A549 (cell line): ENCODE measurements at regions not wholly inside any gene's neighbourhood (a gene's known extent, or its start where the extent isn't known, plus 50 kb on each side); places are given as distances from the start of the nearest gene placed in this dataset.

Experiments
- ATAC-seq, 2 experiments: fragments of 200-7000 bp in 1 of 2; fragments of >200 bp in 1 of 2; cut with Nextera tagmentation in 1 of 2; cut with Tn5 transposase in 1 of 2; 3 replicates each; pipeline versions ENCODE4 v1.8.0 to v1.9.1; 2018 to 2020; ENCODE audit warnings: mild to moderate bottlenecking in 1 of 2, moderate library complexity in 1 of 2
- CTCF ChIA-PET: fragments of 300-600 bp; sonication (Branson Sonifier 250); formaldehyde crosslinking; extraction: SDS; loops from one replicate; lab custom pipeline; 2021; ENCODE audit warnings: antibody characterized with exemption, inconsistent platforms; lab: Yijun Ruan, JAX
- POLR2A ChIA-PET: fragments of 350-600 bp; formaldehyde crosslinking; extraction: SDS; loops from one replicate; lab custom pipeline; 2021; ENCODE audit warnings: antibody characterized with exemption, inconsistent platforms; lab: Yijun Ruan, JAX
- DNase-seq, 2 experiments: peaks; one replicate each; pipeline versions ENCODE4 v3.0.0 to v3.0.0-alpha.2; 2011 to 2016; ENCODE audit warnings: low read depth in 1 of 2, low spot score in 1 of 2
- FAIRE-seq: peaks from 2 replicates; lab custom pipeline; 2011; peaks lifted over from hg19 to GRCh38; lab: Jason Lieb, UNC
- H3K27ac ChIP-seq, 2 experiments: fragments of >200 bp; sonication (Bioruptor Twin); formaldehyde crosslinking; 3 replicates each; pipeline ENCODE4 v1.5.1; 2016 to 2017
- H3K4me1 ChIP-seq: fragments of >200 bp; sonication (Bioruptor Twin); formaldehyde crosslinking; 3 replicates; pipeline ENCODE4 v1.6.1; 2016
- H3K4me2 ChIP-seq: fragments of >200 bp; sonication (Bioruptor Twin); formaldehyde crosslinking; 3 replicates; pipeline ENCODE4 v1.6.1; 2016
- H3K4me3 ChIP-seq: fragments of >200 bp; sonication (Bioruptor Twin); formaldehyde crosslinking; 3 replicates; pipeline ENCODE4 v1.5.1; 2016
- H3K9me3 ChIP-seq: fragments of >200 bp; sonication (Bioruptor Twin); formaldehyde crosslinking; 3 replicates; pipeline ENCODE4 v1.6.1; 2016
- BHLHE40 ChIP-seq: IDR thresholded peaks from 2 replicates; pipeline ENCODE4 v1.6.1; 2012; ENCODE audit warnings: low read depth, low read length, inconsistent platforms
- CBX2 ChIP-seq: fragments of 200-600 bp; sonication (generic); IDR thresholded peaks from 2 replicates; pipeline ENCODE4 v1.6.1; 2016; ENCODE audit warnings: low read depth, mild to moderate bottlenecking, borderline replicate concordance
- CBX8 ChIP-seq: fragments of 200-600 bp; sonication (generic); IDR thresholded peaks from 2 replicates; pipeline ENCODE4 v1.6.1; 2016
- CEBPB ChIP-seq, 2 experiments: fragments of >200 bp in 1 of 2; sonication (Bioruptor Twin) in 1 of 2; formaldehyde crosslinking in 1 of 2; IDR thresholded peaks; 2 replicates each; pipeline ENCODE4 v1.6.1; 2012 to 2016
- EHMT2 ChIP-seq: fragments of 200-600 bp; sonication (generic); IDR thresholded peaks from 2 replicates; pipeline ENCODE4 v1.6.1; 2016; ENCODE audit warnings: antibody characterized with exemption, low read depth, mild to moderate bottlenecking, moderate library complexity
- EP300 ChIP-seq, 2 experiments: fragments of >200 bp; sonication (Bioruptor Twin); formaldehyde crosslinking; IDR thresholded peaks; 2 replicates in 1 of 2; 3 replicates in 1 of 2; pipeline ENCODE4 v1.6.1; 2016 to 2017
- FOSL2 ChIP-seq, 2 experiments: fragments of 450-650 bp in 1 of 2; fragments of >200 bp in 1 of 2; sonication (Bioruptor Twin) in 1 of 2; formaldehyde crosslinking; IDR thresholded peaks; 2 replicates each; pipeline versions ENCODE4 v1.5.0 to v1.6.1; 2016 to 2020; ENCODE audit warnings: mild to moderate bottlenecking in 1 of 2, moderate library complexity in 1 of 2
- GATA3 ChIP-seq: IDR thresholded peaks from 2 replicates; pipeline ENCODE4 v1.6.1; 2012; ENCODE audit warnings: borderline replicate concordance
- HDAC2 ChIP-seq: fragments of 200-600 bp; sonication (generic); IDR thresholded peaks from 2 replicates; pipeline ENCODE4 v1.6.1; 2016
- HOXA7 ChIP-seq: fragments of 250-450 bp; sonication (Bioruptor Pico); IDR thresholded peaks from 2 replicates; pipeline ENCODE4 v1.5.0; 2020; ENCODE audit warnings: mild to moderate bottlenecking, moderate library complexity
- HOXB13 ChIP-seq: fragments of 250-450 bp; sonication (Bioruptor Pico); IDR thresholded peaks from 2 replicates; pipeline ENCODE4 v1.5.0; 2020; ENCODE audit warnings: low read depth, mild to moderate bottlenecking, moderate library complexity
- JUN ChIP-seq, 2 experiments: fragments of >200 bp; sonication (Bioruptor Twin); formaldehyde crosslinking; IDR thresholded peaks; 2 replicates in 1 of 2; 3 replicates in 1 of 2; pipeline ENCODE4 v1.6.1; 2016 to 2017
- JUNB ChIP-seq: fragments of >200 bp; sonication (Bioruptor Twin); formaldehyde crosslinking; IDR thresholded peaks from 2 replicates; pipeline ENCODE4 v1.6.1; 2016
- KDM5A ChIP-seq: fragments of 200-600 bp; sonication (generic); IDR thresholded peaks from 2 replicates; pipeline ENCODE4 v1.6.1; 2016; ENCODE audit warnings: antibody characterized with exemption, mild to moderate bottlenecking
- MAZ ChIP-seq: fragments of 150-350 bp; IDR thresholded peaks from 2 replicates; pipeline ENCODE4 v1.6.1; 2014; ENCODE audit warnings: antibody characterized with exemption, low read depth, low read length, borderline replicate concordance
- NPAS2 ChIP-seq: fragments of 250-450 bp; sonication (Bioruptor Pico); IDR thresholded peaks from 2 replicates; pipeline ENCODE4 v1.8.0; 2022; ENCODE audit warnings: mild to moderate bottlenecking, moderate library complexity, borderline replicate concordance
- PHF8 ChIP-seq: fragments of 200-600 bp; sonication (generic); IDR thresholded peaks from 2 replicates; pipeline ENCODE4 v1.6.1; 2016; ENCODE audit warnings: low read depth, mild to moderate bottlenecking, antibody characterized with exemption, moderate library complexity, borderline replicate concordance
- SMC3 ChIP-seq: fragments of >200 bp; sonication (Bioruptor Twin); formaldehyde crosslinking; IDR thresholded peaks from 3 replicates; pipeline ENCODE4 v1.6.1; 2018; ENCODE audit warnings: inconsistent platforms
- SREBF2 ChIP-seq: fragments of 450-650 bp; IDR thresholded peaks from 2 replicates; pipeline ENCODE4 v1.6.1; 2014; ENCODE audit warnings: mild to moderate bottlenecking, moderate library complexity
- ZC3H11A ChIP-seq: fragments of 450-650 bp; IDR thresholded peaks from 2 replicates; pipeline ENCODE4 v1.6.1; 2014; ENCODE audit warnings: antibody characterized with exemption, mild to moderate bottlenecking
- ZFP36 ChIP-seq: fragments of 450-650 bp; IDR thresholded peaks from 2 replicates; pipeline ENCODE4 v1.6.1; 2014; ENCODE audit warnings: borderline replicate concordance; ENCODE audit not compliant: partially characterized antibody
- WGBS: methylation state at CpG from one replicate; pipeline ENCODE4 v1.1.6; 2017; ENCODE audit errors: missing lambda C conversion rate; 5-methylcytosine and 5-hydroxymethylcytosine counted together
- TF ChIP-seq, protein P1 (sequence below): fragments of 250-450 bp; sonication (Bioruptor Pico); IDR thresholded peaks from 2 replicates; pipeline ENCODE4 v1.5.0; 2020; ENCODE audit warnings: low read depth, mild to moderate bottlenecking, moderate library complexity
- TF ChIP-seq, protein P2 (sequence below): IDR thresholded peaks from 2 replicates; pipeline ENCODE4 v1.6.1; 2012
- TF ChIP-seq, protein P3 (sequence below): fragments of 250-450 bp; sonication (Bioruptor Pico); IDR thresholded peaks from 2 replicates; pipeline ENCODE4 v1.5.0; 2021; ENCODE audit warnings: mild to moderate bottlenecking, moderate library complexity, borderline replicate concordance
- TF ChIP-seq, protein P4 (sequence below): fragments of >200 bp; sonication (Bioruptor Twin); formaldehyde crosslinking; IDR thresholded peaks from 3 replicates; pipeline ENCODE4 v1.5.1; 2016
- TF ChIP-seq, protein P5 (sequence below): IDR thresholded peaks from 2 replicates; pipeline ENCODE4 v1.6.1; 2012; ENCODE audit warnings: low read depth, borderline replicate concordance

DNA sequence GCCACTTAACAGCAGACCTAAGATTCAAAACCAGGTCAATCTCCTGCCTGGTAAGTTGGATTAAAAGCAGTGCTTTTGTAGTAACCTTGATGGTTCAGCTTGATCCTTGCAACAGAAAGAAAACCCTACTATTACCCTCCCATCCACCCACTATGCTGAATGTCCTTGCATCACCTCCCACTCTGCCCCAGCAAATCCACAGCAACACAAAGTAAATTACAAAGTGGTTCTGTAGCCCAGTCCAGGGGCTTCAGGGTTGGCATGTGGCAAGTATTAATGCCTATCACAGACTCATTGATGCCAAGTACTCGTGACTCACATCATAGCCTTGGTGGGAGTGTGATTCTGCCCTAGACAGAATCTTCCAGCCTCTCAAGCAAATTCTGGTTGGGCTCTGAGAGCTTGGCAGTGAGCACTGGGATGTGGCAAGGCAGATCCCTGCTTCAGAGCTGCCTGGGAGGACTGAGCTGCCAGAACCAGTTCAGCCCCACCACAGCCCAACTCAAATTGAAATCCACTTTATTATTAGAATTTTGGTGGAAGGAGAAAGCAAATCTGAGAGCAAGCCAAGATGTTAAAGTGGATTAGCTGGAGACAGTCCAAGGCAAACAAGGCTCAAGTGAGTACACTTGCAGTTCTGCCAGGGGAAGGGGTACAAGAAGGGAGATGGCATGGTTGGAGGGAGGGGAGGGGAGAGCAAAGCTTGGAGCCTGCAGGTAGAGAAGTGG lies 225.8 kb upstream of the UMPS start:
- ChIA-PET CTCF (interaction anchor here (0.6 to 2.2 kb wide), 5 partner anchors 36 to 723 kb away, joined by 3 to 8 read pairs (median 4); no protein-coding TSS in a partner anchor), POLR2A (no interaction called here)
- H3K4me1 ChIP-seq = no peaks in the 10 kb centered on the region

DNA sequence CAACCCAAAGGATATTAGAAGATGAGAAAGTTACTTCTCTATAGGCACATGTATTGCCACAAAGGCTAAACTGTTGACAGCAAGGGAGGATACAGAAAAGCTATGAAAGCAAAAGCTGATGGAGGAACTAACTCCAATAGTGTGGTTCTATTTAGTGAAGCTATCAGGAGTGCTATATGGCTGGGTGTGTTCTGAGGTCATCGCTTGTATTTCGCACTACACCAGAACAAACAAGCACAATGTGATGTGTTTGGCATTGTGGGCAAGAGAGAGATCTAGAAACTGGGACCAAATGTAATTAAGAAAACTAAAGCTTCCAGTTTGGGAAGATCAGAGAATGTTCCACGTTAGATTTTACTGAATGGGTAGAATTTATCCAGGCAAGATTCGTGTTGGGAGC lies 220.4 kb upstream of the UMPS start:
- Histone ChIP-seq H3K4me1 (peaks cover 21% of the 10 kb centered on the region), H3K9me3 (no peaks in the 10 kb centered on the region), H3K4me2 (no peak overlapping the region), H3K4me3 (no peak overlapping the region), H3K27ac (no peak overlapping the region)
- ATAC-seq (no peak), DNase-seq (no peak), FAIRE-seq (no peak)
- WGBS = 65% methylated on average over 4 of the region's 4 CpGs
- TF ChIP-seq CEBPB (IDR thresholded peaks at IDR 0.05) (no peak), JUN (IDR thresholded peaks at IDR 0.05) (no peak), GATA3 (no peak), SREBF2 (no peak), EP300 (IDR thresholded peaks at IDR 0.05) (no peak), FOSL2 (IDR thresholded peaks at IDR 0.05) (no peak), FOSL2 (CRISPR knock-in tag; IDR thresholded peaks at IDR 0.05) (no peak), HOXB13 (CRISPR knock-in tag) (no peak), CBX8 (no peak), HOXA7 (CRISPR knock-in tag) (no peak), CBX2 (no peak), NPAS2 (CRISPR knock-in tag) (no peak), BHLHE40 (no peak), JUNB (no peak), PHF8 (no peak), MAZ (no peak)
- TF ChIP-seq, protein P1, sequence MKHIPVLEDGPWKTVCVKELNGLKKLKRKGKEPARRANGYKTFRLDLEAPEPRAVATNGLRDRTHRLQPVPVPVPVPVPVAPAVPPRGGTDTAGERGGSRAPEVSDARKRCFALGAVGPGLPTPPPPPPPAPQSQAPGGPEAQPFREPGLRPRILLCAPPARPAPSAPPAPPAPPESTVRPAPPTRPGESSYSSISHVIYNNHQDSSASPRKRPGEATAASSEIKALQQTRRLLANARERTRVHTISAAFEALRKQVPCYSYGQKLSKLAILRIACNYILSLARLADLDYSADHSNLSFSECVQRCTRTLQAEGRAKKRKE (CRISPR knock-in tag) = no peak
- TF ChIP-seq, protein P2, sequence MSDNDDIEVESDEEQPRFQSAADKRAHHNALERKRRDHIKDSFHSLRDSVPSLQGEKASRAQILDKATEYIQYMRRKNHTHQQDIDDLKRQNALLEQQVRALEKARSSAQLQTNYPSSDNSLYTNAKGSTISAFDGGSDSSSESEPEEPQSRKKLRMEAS = no peak
- TF ChIP-seq, protein P3, sequence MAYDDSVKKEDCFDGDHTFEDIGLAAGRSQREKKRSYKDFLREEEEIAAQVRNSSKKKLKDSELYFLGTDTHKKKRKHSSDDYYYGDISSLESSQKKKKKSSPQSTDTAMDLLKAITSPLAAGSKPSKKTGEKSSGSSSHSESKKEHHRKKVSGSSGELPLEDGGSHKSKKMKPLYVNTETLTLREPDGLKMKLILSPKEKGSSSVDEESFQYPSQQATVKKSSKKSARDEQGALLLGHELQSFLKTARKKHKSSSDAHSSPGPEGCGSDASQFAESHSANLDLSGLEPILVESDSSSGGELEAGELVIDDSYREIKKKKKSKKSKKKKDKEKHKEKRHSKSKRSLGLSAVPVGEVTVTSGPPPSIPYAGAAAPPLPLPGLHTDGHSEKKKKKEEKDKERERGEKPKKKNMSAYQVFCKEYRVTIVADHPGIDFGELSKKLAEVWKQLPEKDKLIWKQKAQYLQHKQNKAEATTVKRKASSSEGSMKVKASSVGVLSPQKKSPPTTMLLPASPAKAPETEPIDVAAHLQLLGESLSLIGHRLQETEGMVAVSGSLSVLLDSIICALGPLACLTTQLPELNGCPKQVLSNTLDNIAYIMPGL (CRISPR knock-in tag) = no peak
- ChIA-PET CTCF (interaction anchor here (1.0 kb wide), 1 partner anchor 309 kb away, joined by 3 read pairs; no protein-coding TSS in a partner anchor), POLR2A (no interaction called here)

More for the DNA sequence above, 225.8 kb upstream of the UMPS start:
- ATAC-seq = no peak; a peak in 1 of 6 replicates
- H3K4me3 ChIP-seq = no peak overlapping the region
- 0% methylated on average over 1 of the region's 1 CpG for WGBS
- no peak for FAIRE-seq
- DNase-seq = no peak
- H3K9me3 ChIP-seq = no peaks in the 10 kb centered on the region
- H3K27ac ChIP-seq = no peak overlapping the region
- no peak for TF ChIP-seq HDAC2
- TF ChIP-seq, all 56 proteins: peak for 0
- no peak overlapping the region for H3K4me2 ChIP-seq

DNA sequence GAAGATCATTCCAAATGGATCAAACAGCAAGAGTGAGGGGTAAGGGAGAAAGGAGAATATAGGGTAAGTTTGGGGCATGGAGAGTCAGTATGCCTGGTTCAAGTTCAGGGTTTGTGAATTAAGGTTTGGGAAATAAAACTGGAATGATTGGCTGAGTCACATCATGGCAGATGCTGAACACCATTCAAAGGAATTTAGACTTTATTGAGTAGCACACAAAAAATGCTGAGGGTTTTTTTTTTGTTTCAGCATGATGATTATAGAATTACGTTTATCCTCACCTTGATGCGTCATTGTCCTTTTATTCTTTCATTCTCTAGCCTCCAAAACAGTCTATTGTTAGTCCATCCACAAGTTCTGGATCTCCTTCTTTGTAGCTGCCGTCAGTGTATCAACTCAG lies 220.0 kb upstream of the UMPS start:
- no peak overlapping the region for H3K27ac ChIP-seq
- peaks cover 21% of the 10 kb centered on the region for H3K4me1 ChIP-seq
- no peak overlapping the region for H3K4me2 ChIP-seq
- WGBS = 73% methylated on average over 3 of the region's 3 CpGs
- ChIA-PET POLR2A (no interaction called here), CTCF (interaction anchor here (1.0 kb wide), 1 partner anchor 309 kb away, joined by 3 read pairs; no protein-coding TSS in a partner anchor)
- TF ChIP-seq PHF8 (no peak), ZFP36 (no peak), NPAS2 (CRISPR knock-in tag) (no peak), JUN (IDR thresholded peaks at IDR 0.05) (no peak), SMC3 (no peak), GATA3 (no peak), EP300 (IDR thresholded peaks at IDR 0.05) (no peak), HOXB13 (CRISPR knock-in tag) (no peak), ZC3H11A (no peak), EHMT2 (no peak), KDM5A (no peak)
- TF ChIP-seq, protein P4, sequence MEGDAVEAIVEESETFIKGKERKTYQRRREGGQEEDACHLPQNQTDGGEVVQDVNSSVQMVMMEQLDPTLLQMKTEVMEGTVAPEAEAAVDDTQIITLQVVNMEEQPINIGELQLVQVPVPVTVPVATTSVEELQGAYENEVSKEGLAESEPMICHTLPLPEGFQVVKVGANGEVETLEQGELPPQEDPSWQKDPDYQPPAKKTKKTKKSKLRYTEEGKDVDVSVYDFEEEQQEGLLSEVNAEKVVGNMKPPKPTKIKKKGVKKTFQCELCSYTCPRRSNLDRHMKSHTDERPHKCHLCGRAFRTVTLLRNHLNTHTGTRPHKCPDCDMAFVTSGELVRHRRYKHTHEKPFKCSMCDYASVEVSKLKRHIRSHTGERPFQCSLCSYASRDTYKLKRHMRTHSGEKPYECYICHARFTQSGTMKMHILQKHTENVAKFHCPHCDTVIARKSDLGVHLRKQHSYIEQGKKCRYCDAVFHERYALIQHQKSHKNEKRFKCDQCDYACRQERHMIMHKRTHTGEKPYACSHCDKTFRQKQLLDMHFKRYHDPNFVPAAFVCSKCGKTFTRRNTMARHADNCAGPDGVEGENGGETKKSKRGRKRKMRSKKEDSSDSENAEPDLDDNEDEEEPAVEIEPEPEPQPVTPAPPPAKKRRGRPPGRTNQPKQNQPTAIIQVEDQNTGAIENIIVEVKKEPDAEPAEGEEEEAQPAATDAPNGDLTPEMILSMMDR = no peak
- TF ChIP-seq, protein P5, sequence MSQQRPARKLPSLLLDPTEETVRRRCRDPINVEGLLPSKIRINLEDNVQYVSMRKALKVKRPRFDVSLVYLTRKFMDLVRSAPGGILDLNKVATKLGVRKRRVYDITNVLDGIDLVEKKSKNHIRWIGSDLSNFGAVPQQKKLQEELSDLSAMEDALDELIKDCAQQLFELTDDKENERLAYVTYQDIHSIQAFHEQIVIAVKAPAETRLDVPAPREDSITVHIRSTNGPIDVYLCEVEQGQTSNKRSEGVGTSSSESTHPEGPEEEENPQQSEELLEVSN = no peak
- TF ChIP-seq, protein P3 (CRISPR knock-in tag) = no peak
- no peak for ATAC-seq
- FAIRE-seq = no peak
- H3K9me3 ChIP-seq = no peaks in the 10 kb centered on the region
- no peak for DNase-seq
- no peak overlapping the region for H3K4me3 ChIP-seq
